GM12878 (cell line): ENCODE measurements at regions not wholly inside any gene's neighbourhood (a gene's known extent, or its start where the extent isn't known, plus 50 kb on each side); places are given as distances from the start of the nearest gene placed in this dataset.

ENCODE experiments used
- ATAC-seq: fragments of 200-7000 bp; cut with Tn5 transposase; 3 replicates; pipeline ENCODE4 v1.9.1; 2020; ENCODE audit warnings: mild to moderate bottlenecking, moderate library complexity
- BruUV-seq: library from RNA; stranded (reverse); fragments of 400-500 nt; replicated peaks from 2 replicates; lab custom pipeline; 2021; lab: Mats Ljungman, UMichigan
- CTCF ChIA-PET: fragments of 300-600 bp; sonication (Branson Sonifier 250); formaldehyde crosslinking; extraction: SDS; loops from one replicate; lab custom pipeline; 2021; ENCODE audit warnings: inconsistent platforms; lab: Yijun Ruan, JAX
- POLR2A ChIA-PET: fragments of 350-600 bp; formaldehyde crosslinking; extraction: SDS; loops from one replicate; lab custom pipeline; 2021; ENCODE audit warnings: inconsistent platforms; lab: Charles Lee
- RAD21 ChIA-PET: fragments of 300-600 bp; sonication (Branson Sonifier 250); formaldehyde crosslinking; loops from one replicate; lab custom pipeline; 2023; ENCODE audit warnings: antibody characterized with exemption; ENCODE audit not compliant: unreplicated experiment; lab: Charles Lee
- SMC1A ChIA-PET: fragments of 300-600 bp; sonication (Branson Sonifier 250); formaldehyde crosslinking; loops from one replicate; lab custom pipeline; 2023; ENCODE audit not compliant: unreplicated experiment, uncharacterized antibody; lab: Charles Lee
- DNase-seq: peaks from one replicate; pipeline ENCODE4 v3.0.0-alpha.2; 2011; ENCODE audit warnings: low read depth, low spot score
- FAIRE-seq: peaks from 3 replicates; lab custom pipeline; 2011; peaks lifted over from hg19 to GRCh38; lab: Jason Lieb, UNC
- H2AFZ ChIP-seq: 2 replicates; pipeline ENCODE4 v1.6.0; 2011; ENCODE audit warnings: low read depth, low read length, control low read depth; ENCODE audit not compliant: control insufficient read depth
- H3K27ac ChIP-seq: 2 replicates; pipeline ENCODE4 v1.5.1; 2011; ENCODE audit warnings: control low read depth; ENCODE audit not compliant: control insufficient read depth, insufficient read depth
- H3K27me3 ChIP-seq, 2 experiments: replicated peaks in 1 of 2; 2 replicates each; pipeline versions ENCODE4 v1.6.0 to v1.6.1; 2011; ENCODE audit warnings: low read length in 1 of 2; ENCODE audit not compliant: control insufficient read depth in 2 of 2, insufficient read depth in 2 of 2
- H3K36me3 ChIP-seq, 2 experiments: 2 replicates each; pipeline ENCODE4 v1.5.1; 2011; ENCODE audit warnings: low read length in 1 of 2; ENCODE audit not compliant: control insufficient read depth in 2 of 2, insufficient read depth in 2 of 2
- H3K4me1 ChIP-seq: 2 replicates; pipeline ENCODE4 v1.6.1; 2011; ENCODE audit warnings: mild to moderate bottlenecking, low read length, moderate library complexity, mixed read lengths; ENCODE audit not compliant: control insufficient read depth, insufficient read depth
- H3K4me2 ChIP-seq: 2 replicates; pipeline ENCODE4 v1.6.0; 2011; ENCODE audit warnings: control low read depth; ENCODE audit not compliant: control insufficient read depth, insufficient read depth
- H3K4me3 ChIP-seq: fragments of 200-600 bp; sonication (generic); 2 replicates; pipeline ENCODE4 v1.5.1; 2016
- H3K79me2 ChIP-seq: 2 replicates; pipeline ENCODE4 v1.6.0; 2011; ENCODE audit warnings: low read length; ENCODE audit not compliant: control insufficient read depth, insufficient read depth
- H3K9ac ChIP-seq: 2 replicates; pipeline ENCODE4 v1.8.0; 2011; ENCODE audit warnings: low read length, control low read depth, mixed read lengths; ENCODE audit not compliant: control insufficient read depth, insufficient read depth
- H3K9me3 ChIP-seq: replicated peaks from 3 replicates; pipeline ENCODE4 v1.5.1; 2011; ENCODE audit warnings: mild to moderate bottlenecking, low read length; ENCODE audit not compliant: control insufficient read depth, insufficient read depth
- H4K20me1 ChIP-seq: 2 replicates; pipeline ENCODE4 v1.6.0; 2011; ENCODE audit not compliant: control insufficient read depth, insufficient read depth
- ATF7 ChIP-seq: fragments of 450-650 bp; IDR thresholded peaks from 2 replicates; pipeline ENCODE4 v1.6.1; 2016; ENCODE audit warnings: low read depth, mild to moderate bottlenecking
- CEBPB ChIP-seq, 2 experiments: fragments of 150-350 bp in 1 of 2; IDR thresholded peaks; 2 replicates each; pipeline ENCODE4 v1.6.1; 2012 to 2014; ENCODE audit warnings: low read depth in 2 of 2, low read length in 2 of 2, borderline replicate concordance in 1 of 2, inconsistent platforms in 1 of 2
- CREB1 ChIP-seq: IDR thresholded peaks from 2 replicates; pipeline ENCODE4 v1.6.1; 2012; ENCODE audit warnings: low read depth, mild to moderate bottlenecking, inconsistent platforms
- CREM ChIP-seq: IDR thresholded peaks from 2 replicates; pipeline ENCODE4 v1.6.1; 2014; ENCODE audit warnings: antibody characterized with exemption, low read depth
- E4F1 ChIP-seq: fragments of 450-650 bp; IDR thresholded peaks from 2 replicates; pipeline ENCODE4 v1.6.1; 2018; ENCODE audit warnings: borderline replicate concordance, mild to moderate bottlenecking; ENCODE audit not compliant: partially characterized antibody
- IKZF1 ChIP-seq: fragments of 450-650 bp; conservative IDR thresholded peaks from 2 replicates; pipeline ENCODE4 v1.6.1; 2017; ENCODE audit warnings: antibody characterized with exemption, mild to moderate bottlenecking
- IRF3 ChIP-seq: fragments of 450-650 bp; IDR thresholded peaks from 2 replicates; pipeline ENCODE4 v1.6.1; 2014; ENCODE audit warnings: mild to moderate bottlenecking
- RELA ChIP-seq: fragments of 450-650 bp; IDR thresholded peaks from 2 replicates; pipeline ENCODE4 v1.8.0; 2014; ENCODE audit warnings: borderline replicate concordance; ENCODE audit not compliant: partially characterized antibody
- ZNF687 ChIP-seq: fragments of 450-650 bp; IDR thresholded peaks from 2 replicates; pipeline ENCODE4 v1.6.1; 2017; ENCODE audit warnings: mild to moderate bottlenecking, moderate library complexity
- WGBS: methylation state at CpG from one replicate; pipeline ENCODE4 v1.1.6; 2016; ENCODE audit warnings: low lambda C conversion rate; ENCODE audit not compliant: insufficient replicate concordance, insufficient coverage; ENCODE audit errors: missing lambda C conversion rate; 5-methylcytosine and 5-hydroxymethylcytosine counted together
- in situ Hi-C: fragments of 300-500 bp; cut with MboI; formaldehyde crosslinking; loops from 9 replicates; pipeline ENCODE4 v1.14.3; 2018; ENCODE audit warnings: mixed read lengths
- intact Hi-C: fragments of 100-400 bp; cut with micrococcal nuclease; formaldehyde crosslinking; loops from one replicate; pipeline ENCODE4 v1.14.2; 2022; ENCODE audit not compliant: unreplicated experiment

- no peak for TF ChIP-seq ATF7
- TF ChIP-seq CREM = no peak
- TF ChIP-seq IKZF1 = 0 out of 2 replicates have a peak, but pooled peaks have one; percentile 15
Measured at GRCh38 chr12:4857472-4858291, 52.0 kb upstream of the KCNA1 start (continued).

GRCh38 chr12:4858386-4858785, 51.3 kb upstream of the KCNA1 start:
- Histone ChIP-seq H2AFZ (peak overlapping the region; percentile 82), H3K9me3 (no peaks in the 10 kb centered on the region), H3K27me3 (no peaks in the 10 kb centered on the region; a peak in 1 of 4 replicates), H3K79me2 (no peaks in the 10 kb centered on the region), H3K27ac (no peak overlapping the region), H4K20me1 (no peaks in the 10 kb centered on the region), H3K4me1 (peaks cover 40% of the 10 kb centered on the region), H3K4me3 (no peak overlapping the region), H3K9ac (no peak overlapping the region), H3K4me2 (no peak overlapping the region), H3K36me3 (no peaks in the 10 kb centered on the region)
- in situ Hi-C loops (loop anchor here (5.0 kb wide), 2 partner anchors 144 to 219 kb away; no protein-coding TSS in a partner anchor), intact Hi-C loops (loop anchor here (5.0 kb wide), 2 partner anchors 39 to 99 kb away; no protein-coding TSS in a partner anchor)
- POLR2A ChIA-PET = interaction anchor here (0.7 to 0.9 kb wide), 2 partner anchors 85 to 145 kb away, joined by 3 read pairs; no protein-coding TSS in a partner anchor
- no TSS peak for BruUV-seq
- RAD21 ChIA-PET = interaction anchor here (0.6 to 5.8 kb wide), 14 partner anchors 8 to 228 kb away, joined by 3 to 40 read pairs (median 4); no protein-coding TSS in a partner anchor
- SMC1A ChIA-PET = interaction anchor here (0.9 to 3.8 kb wide), 13 partner anchors 39 to 226 kb away, joined by 3 to 26 read pairs (median 8); no protein-coding TSS in a partner anchor
- CTCF ChIA-PET = interaction anchor here (0.6 to 7.1 kb wide), 33 partner anchors 8 to 974 kb away, joined by 3 to 84 read pairs (median 6); no protein-coding TSS in a partner anchor
- FAIRE-seq (no peak), DNase-seq (no peak), ATAC-seq (peak; percentile 42)
- WGBS = 43% methylated on average over 9 of the region's 9 CpGs
- no peak for TF ChIP-seq IRF3
- no peak for TF ChIP-seq E4F1
- no peak for TF ChIP-seq CEBPB (IDR thresholded peaks at IDR 0.05; ENCODE audit: borderline replicate concordance in 1 of 2, low read depth in 2 of 2, low read length in 2 of 2)
- TF ChIP-seq RELA = no peak
- no peak for TF ChIP-seq CREB1
- TF ChIP-seq ZNF687 = no peak
